NCI-H187 treated with DMSO at 0.1 percent for 48 hours (cell line): ENCODE measurements at regions not wholly inside any gene's neighbourhood (a gene's known extent, or its start where the extent isn't known, plus 50 kb on each side); places are given as distances from the start of the nearest gene placed in this dataset.
"Not testable (repeated sequence)": the region's sequence is repeated elsewhere in the genome, so short reads cannot be mapped to it uniquely, and the experiment has no call there.

Experiments used
- DNase-seq: peaks from one replicate; lab custom pipeline; 2025; lab: John Stamatoyannopoulos, UW

DNA sequence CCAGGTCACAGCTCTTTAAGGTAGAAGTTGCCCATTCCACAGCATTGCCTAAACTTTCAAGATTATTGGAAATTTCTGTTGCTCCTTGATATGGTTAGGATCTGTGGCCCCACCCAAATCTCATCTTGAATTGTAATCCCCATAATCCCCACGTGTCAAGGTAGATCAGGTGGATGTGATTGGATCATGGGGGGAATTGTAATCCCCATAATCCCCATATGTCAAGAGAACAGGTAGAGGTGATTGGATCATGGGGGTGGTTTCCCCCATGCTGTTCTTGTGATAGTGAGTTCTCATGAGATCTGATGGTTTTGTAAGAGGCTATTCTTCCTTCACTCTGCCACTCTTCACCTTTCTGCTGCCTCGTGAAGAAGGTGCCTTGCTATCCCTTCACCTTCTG lies 327.4 kb upstream of the MAP3K7 start:
- no peak for DNase-seq

DNA sequence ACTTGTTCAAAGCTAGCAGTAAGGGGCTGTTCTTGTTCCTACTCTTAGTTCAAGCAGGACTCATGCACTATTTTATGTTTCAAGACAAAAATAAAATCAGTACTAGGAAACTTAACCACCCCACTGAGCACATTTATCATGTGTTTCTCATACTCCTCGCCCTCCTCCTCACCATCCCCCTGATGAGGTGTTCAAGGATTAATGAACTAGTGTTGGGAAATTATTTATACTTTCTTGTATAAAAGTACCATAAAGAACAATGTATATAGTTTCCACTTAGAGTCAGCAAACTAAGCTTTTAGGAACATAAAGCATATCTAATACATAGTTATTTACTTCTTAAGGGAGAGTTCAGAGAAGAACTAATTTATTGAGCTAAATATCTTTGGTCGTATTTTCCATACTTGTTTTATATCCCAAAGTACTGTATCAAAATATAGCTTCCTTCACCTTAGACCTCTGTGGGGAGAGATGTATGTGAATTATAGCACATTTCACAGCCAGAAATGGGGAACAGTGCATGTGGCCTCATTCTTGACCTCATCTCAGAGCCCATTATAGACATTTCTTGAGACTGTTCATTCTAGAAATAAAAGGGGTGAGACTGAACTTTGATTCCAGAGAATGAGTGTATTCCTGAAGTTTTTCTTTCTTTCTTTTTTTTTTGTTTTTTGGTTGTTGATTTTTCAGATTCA lies 326.5 kb upstream of the MAP3K7 start:
- no peak for DNase-seq

DNA sequence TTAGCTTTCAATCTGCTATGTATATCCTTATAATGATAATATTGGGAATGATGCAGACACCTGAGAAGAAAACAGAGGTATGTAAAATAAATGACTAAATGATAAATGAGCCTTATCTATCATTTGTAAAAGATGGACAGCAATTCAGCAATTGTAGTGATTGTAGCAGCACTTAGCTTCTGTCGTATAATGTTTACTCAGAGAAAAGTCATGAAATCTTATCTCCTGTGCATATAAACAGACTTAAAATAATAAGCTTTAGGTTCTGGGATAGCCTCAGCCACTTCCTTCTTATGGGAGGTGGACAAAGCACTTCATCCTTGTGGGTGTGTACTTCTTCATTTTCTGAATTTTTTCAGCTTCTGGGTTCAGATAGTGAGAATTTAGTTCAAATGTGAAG lies 324.8 kb upstream of the MAP3K7 start:
- no peak for DNase-seq

DNA sequence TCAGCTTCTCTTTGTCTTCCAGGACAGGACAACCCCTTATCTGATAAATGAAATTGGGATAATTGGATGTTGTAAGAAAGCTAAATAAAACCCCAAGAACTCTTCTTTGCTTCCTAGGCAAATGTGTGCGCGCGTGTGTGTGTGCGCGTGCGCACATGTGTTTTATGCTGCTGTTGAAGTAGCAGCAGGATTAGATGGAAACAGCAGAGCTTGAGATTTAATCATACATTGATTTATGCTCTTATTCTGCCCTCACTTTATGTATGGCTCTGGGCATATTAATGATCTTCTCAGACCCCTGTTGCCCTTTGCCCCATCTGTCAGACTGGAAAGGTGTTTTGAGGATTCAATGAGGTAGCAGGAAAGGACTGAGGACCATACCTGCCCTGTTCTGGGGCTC lies 324.0 kb upstream of the MAP3K7 start:
- no peak for DNase-seq

DNA sequence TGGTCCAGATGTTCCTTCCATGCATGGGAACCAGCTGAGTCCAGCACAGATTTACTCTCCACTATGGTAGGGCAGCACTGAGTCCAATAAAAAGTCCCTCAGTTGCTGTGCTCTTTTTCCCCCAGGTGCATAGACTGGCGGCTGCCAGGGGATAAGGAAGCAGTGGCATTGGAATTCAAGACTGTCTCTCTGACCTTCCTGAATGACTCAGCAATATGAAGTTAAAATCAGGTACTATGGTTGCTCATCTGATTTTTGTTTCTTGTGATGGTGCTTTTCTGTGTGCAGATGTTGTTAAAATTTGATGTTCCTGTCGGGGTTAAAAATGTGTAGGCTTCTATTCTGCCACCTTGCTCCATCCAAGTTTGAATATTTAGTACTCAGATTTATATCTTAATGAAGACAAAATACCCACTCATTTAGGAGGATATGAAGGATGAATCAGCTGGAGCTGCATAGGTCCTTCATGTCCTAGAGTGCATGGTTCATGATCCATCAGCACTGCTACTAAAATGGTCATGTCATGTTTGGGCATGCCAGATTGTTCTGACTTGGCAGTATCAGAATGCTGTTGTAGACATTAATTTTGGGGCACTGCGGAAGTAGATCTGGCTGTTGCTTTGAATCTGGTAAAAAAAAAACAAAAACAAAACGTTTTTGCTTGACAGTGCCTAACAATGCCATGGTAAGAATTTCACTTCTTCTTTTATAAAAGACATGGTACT lies 321.2 kb upstream of the MAP3K7 start:
- no peak for DNase-seq

DNA sequence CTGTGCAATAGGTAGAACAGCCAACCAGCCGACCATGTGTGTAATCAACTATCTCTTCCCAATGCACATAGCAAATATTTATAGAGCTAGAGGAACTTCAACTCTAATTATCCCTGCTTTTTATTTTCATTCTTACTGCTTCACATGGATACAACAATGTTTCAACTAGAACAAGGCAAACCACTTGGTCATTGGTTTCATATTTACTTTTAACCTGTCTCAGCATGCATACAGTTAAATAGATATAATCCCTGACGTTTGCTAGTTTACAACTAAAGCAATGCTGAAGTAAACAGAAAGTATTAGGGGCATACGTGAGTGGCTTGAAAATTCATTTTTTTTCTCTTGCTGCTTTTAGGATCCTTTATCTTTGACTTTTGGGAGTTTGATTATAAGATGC lies 318.5 kb upstream of the MAP3K7 start:
- no peak for DNase-seq

DNA sequence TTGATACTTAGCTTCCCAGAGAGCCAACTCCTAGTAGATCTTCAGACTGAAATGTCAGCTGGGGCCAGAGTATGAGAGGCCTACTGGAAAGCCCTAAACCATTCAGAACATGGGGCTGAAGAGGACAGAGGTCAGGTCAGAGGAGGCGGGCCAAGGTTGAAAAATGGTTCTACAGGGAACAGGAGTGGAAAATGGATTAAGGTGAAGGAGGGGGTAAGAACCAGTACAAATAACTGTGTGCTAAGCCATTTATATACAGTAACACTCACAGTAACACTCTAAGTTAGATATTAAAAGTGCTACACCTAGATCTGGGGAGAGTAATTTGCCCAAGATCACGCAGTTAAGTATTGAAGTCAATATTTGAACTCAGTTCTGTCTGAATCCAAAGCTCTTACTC lies 313.2 kb upstream of the MAP3K7 start:
- DNase-seq, result no peak

DNA sequence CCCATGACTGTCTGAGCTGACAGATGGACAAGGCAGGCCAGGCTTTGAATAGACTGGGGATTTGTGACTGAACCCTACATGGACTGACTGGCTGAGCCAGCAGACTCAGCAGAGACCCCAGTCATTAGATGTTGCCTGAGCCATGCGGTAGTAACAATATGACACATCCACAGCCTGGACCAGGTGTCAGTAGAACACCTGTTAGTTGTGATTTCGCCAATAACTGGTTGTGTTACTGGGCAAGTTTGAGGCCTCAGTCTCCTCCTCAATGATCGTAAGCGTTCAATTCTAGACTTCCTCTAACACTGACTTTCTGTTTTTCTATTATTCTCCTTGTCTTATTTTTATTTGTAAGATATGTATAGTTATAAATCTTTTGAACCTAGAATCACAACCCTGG lies 311.9 kb upstream of the MAP3K7 start:
- no peak for DNase-seq

DNA sequence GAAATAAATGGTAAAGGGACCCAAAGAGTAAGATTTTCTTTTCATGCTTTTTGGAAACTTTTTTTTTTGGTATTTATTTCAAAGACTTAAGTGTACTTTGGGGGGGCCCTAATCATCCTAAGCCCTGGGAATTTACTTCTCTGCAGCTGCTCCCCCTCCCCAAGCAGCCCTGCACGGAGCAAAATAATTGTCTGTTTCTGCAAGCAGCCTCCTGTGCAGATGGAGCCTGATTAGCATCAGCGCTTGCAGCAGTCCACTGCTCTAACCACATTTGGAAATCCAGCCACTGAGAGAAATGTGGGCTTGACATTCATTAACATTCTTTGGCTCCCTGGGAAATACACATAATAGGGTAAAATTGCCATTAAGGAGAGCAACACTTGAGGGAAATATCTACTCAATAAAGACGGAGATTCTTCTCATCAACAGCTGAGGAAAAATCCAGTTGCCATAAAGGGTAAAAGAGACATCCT lies 309.2 kb upstream of the MAP3K7 start:
- DNase-seq, result no peak

DNA sequence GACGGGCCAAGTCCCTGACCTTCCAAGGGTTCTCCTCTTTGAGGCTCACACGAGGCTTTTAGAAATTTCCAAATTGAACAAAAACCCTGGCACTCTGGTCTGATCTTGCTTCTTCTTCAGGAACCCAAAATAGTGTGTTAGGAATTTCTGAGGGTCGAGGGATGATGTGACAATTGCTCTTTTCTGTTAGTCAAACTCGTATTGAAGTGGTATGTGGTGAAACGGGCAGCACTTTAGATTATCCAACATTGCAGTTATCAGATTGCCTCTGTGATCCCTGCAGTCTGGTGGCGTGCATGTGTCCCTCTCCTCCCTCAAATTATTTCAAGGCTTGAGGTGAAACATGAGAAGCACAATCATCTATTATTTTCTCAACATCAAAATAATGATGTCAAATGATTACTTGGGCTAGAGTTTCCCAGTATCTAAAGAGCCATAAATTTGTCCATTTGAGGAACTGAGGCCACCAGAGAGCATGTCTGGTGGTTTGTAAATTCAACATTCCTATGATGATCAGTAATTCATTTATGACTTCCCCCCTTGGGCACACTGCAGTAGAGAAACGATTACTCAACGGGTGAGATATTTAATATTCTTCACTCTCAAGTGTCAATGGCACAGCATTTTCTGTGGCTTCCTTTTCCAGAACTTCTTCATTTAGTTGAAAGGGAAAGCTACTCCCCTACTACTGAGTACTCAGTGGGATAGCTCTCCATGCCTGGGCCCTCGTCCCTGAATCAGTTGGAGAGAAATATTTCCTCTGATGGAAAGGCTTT lies 308.6 kb upstream of the MAP3K7 start:
- DNase-seq, result no peak

DNA sequence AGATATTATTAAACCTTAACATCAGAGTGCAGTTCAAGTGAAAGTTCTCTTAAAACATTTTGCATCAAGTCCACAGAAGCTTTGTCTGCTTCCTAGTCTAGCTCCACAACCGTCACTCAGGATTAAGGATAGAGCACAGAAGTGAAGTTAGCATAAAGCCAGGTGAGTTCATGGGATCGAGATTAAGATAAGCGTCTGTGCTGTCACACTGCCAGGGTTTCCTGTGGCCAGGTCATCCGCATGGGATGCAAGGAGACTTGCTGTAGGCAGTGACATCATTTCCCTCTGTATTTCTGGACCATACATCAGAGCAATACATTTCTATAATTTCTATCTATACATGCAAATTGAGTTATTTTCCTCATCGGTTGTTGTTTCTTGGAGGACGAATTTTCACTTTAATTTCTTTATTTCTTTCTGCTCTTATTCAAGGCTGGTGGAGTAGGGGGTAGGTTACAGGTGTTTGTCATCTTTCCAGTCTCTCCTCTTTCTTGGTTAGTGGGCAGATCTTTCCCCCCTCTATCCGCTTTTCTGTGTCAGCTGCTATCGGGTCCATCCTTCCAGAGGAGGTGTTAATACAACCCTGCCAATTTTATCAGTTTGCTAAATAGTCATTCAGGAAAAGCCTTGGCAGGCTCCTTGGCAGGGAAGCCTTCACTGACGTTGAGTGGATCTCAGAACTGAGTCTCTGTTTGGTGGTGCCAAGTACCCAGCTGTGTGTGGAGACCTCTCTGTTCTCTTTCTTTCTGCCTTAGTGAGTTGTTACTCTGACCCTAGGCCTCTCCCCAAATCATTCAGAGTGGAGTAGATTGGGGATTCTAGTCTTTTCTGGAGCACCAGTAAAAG lies 307.6 kb upstream of the MAP3K7 start:
- no peak for DNase-seq

DNA sequence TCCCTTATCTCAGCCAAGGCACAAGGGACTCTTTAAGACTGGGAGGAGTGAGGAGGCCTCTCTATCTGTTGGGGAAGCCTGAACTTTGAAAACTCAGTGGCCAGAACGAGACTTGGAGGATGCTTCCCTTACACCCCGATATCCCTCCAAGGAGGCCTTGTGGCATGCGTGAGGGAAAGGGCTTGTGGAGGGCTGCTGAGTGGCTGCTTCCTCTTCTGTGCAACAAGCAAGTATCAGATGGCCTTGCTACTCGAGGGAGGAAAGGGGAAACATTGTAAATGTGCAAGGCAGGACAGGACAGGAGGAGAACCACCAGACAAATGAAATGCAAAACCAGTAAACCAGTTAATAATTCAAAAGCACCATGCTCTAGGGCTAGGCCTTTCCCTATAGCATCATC lies 306.5 kb upstream of the MAP3K7 start:
- no peak for DNase-seq

DNA sequence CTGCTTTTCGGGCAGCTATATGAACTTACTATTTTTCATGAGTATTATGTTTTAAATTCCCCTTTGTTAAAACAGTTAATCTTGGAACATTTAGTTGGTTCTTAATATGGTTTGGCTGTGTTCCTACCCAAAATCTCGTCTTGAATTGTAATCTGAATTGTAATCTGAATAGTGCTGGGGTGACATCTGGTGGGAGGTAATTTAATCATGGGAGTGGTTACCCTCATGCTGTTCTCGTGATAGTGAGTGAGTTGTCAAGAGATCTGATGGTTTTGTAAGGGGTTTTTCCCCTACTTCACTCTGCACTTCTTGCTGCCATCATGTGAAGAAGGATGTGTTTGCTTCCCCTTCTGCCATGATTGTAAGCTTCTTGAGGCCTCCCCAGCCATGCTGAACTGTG lies 305.4 kb upstream of the MAP3K7 start:
- DNase-seq, result no peak

DNA sequence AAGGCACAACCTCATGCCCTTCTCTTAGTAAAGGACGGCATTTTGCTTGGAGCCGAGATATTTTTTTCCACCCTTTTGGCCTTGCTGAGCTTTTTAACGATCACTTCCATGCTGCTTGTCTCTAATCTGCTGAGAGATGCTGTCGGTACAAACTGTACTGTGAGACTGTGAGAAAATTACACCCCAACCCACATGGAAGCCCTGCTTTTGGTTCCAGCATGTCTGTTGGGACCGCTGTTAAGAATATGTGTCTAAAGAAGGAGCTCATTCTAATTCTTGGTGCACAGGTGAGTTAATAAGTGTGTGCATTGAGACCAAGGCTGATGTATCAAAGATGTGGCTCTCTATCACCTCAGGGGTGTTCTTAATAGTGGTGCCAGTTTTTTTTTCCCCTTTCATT lies 304.5 kb upstream of the MAP3K7 start:
- no peak for DNase-seq

DNA sequence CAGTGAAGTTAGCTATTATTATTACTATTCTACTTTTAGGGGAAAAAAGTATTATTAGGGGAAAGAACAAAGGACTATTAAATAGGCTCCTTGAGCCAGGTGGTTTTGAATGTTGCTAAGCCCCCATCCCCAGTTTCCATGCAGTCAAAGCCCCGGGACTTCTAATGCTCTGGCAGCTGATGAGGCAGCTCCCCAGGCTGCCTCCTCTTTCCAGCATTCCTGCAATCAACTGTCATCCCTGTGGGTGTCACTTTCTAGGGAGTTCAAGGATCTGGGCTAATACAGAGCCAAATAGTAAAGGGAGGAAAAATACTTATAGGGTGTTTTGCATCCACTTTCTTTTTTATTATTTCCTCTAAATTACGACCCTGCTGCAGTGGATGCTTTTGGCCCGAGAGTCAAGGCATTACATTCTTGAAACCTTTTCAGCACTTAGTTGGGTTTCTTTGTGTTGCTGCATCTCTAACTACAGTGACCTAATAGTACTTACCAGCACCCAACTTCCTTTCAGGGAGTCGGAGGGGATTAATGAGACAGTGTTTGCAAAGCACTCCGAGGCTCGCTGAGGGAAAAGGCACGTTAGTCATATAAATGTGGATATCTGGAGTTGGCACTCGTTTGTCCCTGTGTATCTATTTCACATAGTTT lies 303.9 kb upstream of the MAP3K7 start:
- DNase-seq, result no peak

DNA sequence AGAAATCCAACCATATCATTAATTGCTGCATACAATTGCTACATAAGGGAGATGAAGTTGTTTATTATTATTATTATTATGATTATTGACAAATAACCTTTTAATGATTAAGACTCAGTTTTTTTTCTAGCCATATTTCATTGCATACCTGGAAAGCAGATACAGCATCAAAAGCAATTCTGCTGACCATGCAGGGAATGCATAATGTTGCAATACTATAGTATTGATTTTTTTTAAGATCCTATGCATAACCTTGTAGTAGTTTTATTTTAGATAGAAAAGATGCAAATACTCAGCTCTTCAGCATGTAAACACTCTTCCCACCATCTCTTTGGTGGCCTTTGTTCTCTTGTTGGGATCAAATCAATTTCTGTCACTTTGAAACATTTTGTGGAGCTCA lies 300.9 kb upstream of the MAP3K7 start:
- no peak for DNase-seq

DNA sequence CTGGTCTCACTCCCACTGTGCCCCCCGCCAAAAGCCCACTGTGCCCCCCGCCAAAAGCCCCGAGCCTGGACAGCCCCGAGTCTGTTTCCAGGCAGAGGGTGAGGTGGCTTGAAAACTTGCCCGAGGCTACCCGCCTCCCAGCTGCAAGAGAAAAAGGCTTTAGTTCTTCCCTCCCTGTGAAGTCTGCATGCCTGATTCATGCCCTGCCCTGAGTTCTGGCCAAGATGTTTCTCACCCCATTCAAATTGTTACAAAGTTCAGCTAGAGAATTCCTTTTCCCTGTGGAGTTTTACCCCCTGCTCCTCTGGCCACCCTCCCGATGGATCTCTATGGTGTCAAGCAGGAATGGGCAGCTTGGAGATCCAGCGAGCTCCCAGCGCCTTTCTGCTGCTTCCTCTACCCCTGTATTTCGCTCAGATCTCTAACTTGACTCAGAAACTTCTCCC lies 298.8 kb upstream of the MAP3K7 start:
- no peak for DNase-seq

DNA sequence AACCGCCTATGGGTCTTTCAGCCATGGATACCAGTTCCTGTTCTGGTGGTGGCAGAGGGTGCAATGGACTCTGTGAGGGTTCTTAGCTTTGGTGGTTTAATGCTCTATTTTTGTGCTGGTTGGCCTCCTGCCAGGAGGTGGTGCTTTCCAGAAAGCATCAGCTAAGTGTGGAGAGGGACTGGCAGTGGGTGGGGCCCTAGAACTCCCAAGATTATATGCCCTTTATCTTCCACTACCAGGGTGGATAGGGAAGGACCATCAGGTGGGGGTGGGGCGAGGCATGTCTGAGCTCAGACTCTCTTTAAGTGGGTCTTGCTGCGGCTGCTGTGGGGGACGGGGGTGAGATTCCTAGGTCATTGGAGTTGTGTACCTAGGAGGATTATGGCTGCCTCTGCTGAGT lies 298.3 kb upstream of the MAP3K7 start:
- not testable (repeated sequence) for DNase-seq

DNA sequence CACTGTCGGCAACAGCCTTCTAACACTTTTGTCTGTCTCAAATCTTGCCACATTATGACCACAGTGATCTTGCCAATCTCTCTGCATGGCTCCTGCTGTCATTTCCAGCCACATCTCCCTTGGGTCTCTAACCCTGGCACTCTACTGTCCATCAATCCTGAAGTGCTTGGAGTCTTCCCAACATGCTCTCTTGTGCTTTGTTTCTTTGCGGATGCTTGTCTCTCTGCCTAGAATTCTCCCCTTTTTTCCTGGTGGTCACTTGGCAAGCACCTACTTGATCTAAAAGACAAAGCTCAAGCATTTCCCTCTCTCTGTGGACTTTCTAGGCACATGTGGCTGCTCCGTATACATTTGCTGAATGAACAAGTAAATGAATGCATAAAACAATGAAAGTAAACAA lies 290.7 kb upstream of the MAP3K7 start:
- DNase-seq, result no peak

DNA sequence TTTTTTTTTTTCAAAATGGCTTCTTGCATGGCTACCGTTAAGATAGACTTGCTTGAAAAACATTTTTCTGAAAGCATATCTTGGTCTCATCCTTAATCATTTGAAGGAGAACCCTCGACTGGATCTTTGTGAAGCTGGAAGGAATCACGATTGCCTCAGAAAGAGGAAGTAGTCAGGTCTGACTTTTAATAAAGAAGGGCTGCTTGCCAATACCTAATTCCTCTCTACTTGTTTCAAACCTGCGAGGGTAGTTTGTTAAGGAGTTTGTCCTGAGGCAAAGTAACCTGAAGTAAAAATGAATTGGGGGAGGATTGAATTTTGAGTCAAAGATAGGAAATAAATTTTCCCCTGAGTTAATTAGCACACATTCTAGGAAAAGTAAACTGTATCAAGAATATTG lies 288.1 kb upstream of the MAP3K7 start:
- no peak for DNase-seq

DNA sequence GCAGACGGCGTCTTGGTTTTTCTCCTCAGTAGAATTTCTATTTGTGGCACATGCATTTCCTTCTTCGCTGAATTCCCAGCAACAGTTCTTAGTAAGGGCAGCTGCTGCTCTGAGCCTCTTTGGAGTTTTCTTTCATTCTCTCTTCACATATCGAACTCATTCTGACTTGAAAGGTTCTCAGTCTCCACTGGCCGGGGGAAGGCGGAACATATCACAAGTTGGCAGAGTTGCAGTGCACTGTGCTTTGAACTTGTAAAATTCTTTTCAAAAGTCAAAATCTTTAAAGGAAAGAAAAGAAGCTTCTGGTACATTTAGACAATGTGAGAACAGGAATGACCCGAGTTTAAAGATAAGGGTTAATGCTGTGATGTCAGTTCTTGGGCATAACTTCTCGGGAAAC lies 286.1 kb upstream of the MAP3K7 start:
- DNase-seq, result no peak

DNA sequence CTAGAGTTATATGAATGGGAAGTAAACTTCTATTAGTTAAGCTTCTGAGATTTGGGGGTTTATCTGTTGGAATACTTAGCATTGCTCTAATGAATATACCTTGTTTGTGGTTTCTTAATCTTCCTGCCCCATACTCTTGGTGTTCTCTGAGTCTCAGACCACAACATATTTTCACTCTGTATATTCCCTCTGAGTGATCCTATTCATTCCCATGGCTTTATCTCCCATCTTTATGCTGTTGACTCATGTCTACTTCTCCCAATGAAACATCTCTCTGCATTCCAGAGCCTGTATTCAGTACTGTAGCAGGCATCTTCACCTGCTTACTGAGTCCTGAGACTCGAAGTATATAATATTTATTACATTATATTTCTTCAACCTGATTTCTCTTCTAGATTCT lies 283.7 kb upstream of the MAP3K7 start:
- DNase-seq, result no peak
